ENCODE measurements at regions not wholly inside any gene's neighbourhood (a gene's known extent, or its start where the extent isn't known, plus 50 kb on each side); places are given as distances from the start of the nearest gene placed in this dataset.
A peak's percentile ranks its signal among the peaks of the same experiment; 100 is the strongest.

GRCh38 chr1:219771080-219771479 lies 157.3 kb downstream of the SLC30A10 start:
- TF ChIP-seq CTCF (IDR thresholded peaks at IDR 0.05; ENCODE audit: unreplicated experiment in 3 of 3): no peak
- H3K4me1 Mint-ChIP-seq: no peaks in the 10 kb centered on the region
- peaks cover 34% of the 10 kb centered on the region for H3K9me3 Mint-ChIP-seq
- no peak overlapping the region for H3K4me3 Mint-ChIP-seq
- H3K27me3 Mint-ChIP-seq (ENCODE audit: low read depth): no peaks in the 10 kb centered on the region
- no peak overlapping the region for H3K27ac Mint-ChIP-seq
- H3K36me3 Mint-ChIP-seq (ENCODE audit: low read depth): no peaks in the 10 kb centered on the region

- H3K36me3 Mint-ChIP-seq (ENCODE audit: low read depth): no peaks in the 10 kb centered on the region
- no peak for TF ChIP-seq CTCF (IDR thresholded peaks at IDR 0.05; ENCODE audit: unreplicated experiment in 3 of 3)
- H3K9me3 Mint-ChIP-seq: peaks cover 27% of the 10 kb centered on the region
- H3K4me1 Mint-ChIP-seq: peaks cover 5% of the 10 kb centered on the region
- no peak overlapping the region for H3K27ac Mint-ChIP-seq
- H3K4me3 Mint-ChIP-seq: no peak overlapping the region
- H3K27me3 Mint-ChIP-seq (ENCODE audit: low read depth): no peaks in the 10 kb centered on the region
Measured at GRCh38 chr1:219763321-219763720, 150.4 kb upstream of the ZC3H11B start.

- peaks cover 13% of the 10 kb centered on the region for H3K4me1 Mint-ChIP-seq
- H3K27me3 Mint-ChIP-seq (ENCODE audit: low read depth): no peaks in the 10 kb centered on the region
- TF ChIP-seq CTCF (IDR thresholded peaks at IDR 0.05; ENCODE audit: unreplicated experiment in 3 of 3): no peak
- no peak overlapping the region for H3K27ac Mint-ChIP-seq
- no peak overlapping the region for H3K4me3 Mint-ChIP-seq
- H3K36me3 Mint-ChIP-seq (ENCODE audit: low read depth): no peaks in the 10 kb centered on the region
- H3K9me3 Mint-ChIP-seq: peaks cover 11% of the 10 kb centered on the region
Measured at GRCh38 chr1:219761208-219761860, 148.4 kb upstream of the ZC3H11B start.

GRCh38 chr1:219759095-219759494 lies 146.2 kb upstream of the ZC3H11B start:
- no peak for TF ChIP-seq CTCF (IDR thresholded peaks at IDR 0.05; ENCODE audit: unreplicated experiment in 3 of 3)
- peaks cover 20% of the 10 kb centered on the region for H3K4me1 Mint-ChIP-seq
- H3K36me3 Mint-ChIP-seq (ENCODE audit: low read depth): no peaks in the 10 kb centered on the region
- H3K9me3 Mint-ChIP-seq: no peaks in the 10 kb centered on the region
- peak overlapping the region in 1 of 3 experiments; percentile 73 for H3K27ac Mint-ChIP-seq
- no peak overlapping the region for H3K4me3 Mint-ChIP-seq
- H3K27me3 Mint-ChIP-seq (ENCODE audit: low read depth): no peaks in the 10 kb centered on the region

GRCh38 chr1:219757890-219758289 lies 145.0 kb upstream of the ZC3H11B start:
- peaks cover 30% of the 10 kb centered on the region for H3K4me1 Mint-ChIP-seq
- TF ChIP-seq CTCF (IDR thresholded peaks at IDR 0.05; ENCODE audit: unreplicated experiment in 3 of 3): no peak
- H3K27ac Mint-ChIP-seq: peak overlapping the region; percentile 38 to 73 (median 51)
- no peaks in the 10 kb centered on the region for H3K9me3 Mint-ChIP-seq
- H3K36me3 Mint-ChIP-seq (ENCODE audit: low read depth): no peaks in the 10 kb centered on the region
- no peak overlapping the region for H3K4me3 Mint-ChIP-seq
- no peaks in the 10 kb centered on the region for H3K27me3 Mint-ChIP-seq (ENCODE audit: low read depth)

GRCh38 chr1:219755234-219755633 lies 142.3 kb upstream of the ZC3H11B start:
- TF ChIP-seq CTCF (IDR thresholded peaks at IDR 0.05; ENCODE audit: unreplicated experiment in 3 of 3): no peak
- Mint-ChIP-seq H3K27me3 (ENCODE audit: low read depth) (no peaks in the 10 kb centered on the region), H3K4me3 (no peak overlapping the region), H3K27ac (no peak overlapping the region), H3K9me3 (no peaks in the 10 kb centered on the region), H3K36me3 (ENCODE audit: low read depth) (no peaks in the 10 kb centered on the region), H3K4me1 (peaks cover 42% of the 10 kb centered on the region)

All from nephron (organoid).